Osteocyte (in vitro differentiated cells): ENCODE measurements at regions not wholly inside any gene's neighbourhood (a gene's known extent, or its start where the extent isn't known, plus 50 kb on each side); places are given as distances from the start of the nearest gene placed in this dataset.

ENCODE experiments used
- DNase-seq: peaks from one replicate; pipeline ENCODE4 v3.0.0; 2021; ENCODE audit warnings: mixed read lengths; ENCODE audit not compliant: unreplicated experiment; ENCODE audit errors: extremely low spot score
- H3K27ac Mint-ChIP-seq: one replicate; pipeline ENCODE4 v1.8.0; 2021; ENCODE audit warnings: mild to moderate bottlenecking, mixed read lengths; ENCODE audit not compliant: unreplicated experiment
- H3K27me3 Mint-ChIP-seq: one replicate; pipeline ENCODE4 v1.8.0; 2021; ENCODE audit warnings: mixed read lengths; ENCODE audit not compliant: unreplicated experiment
- H3K36me3 Mint-ChIP-seq: one replicate; pipeline ENCODE4 v1.8.0; 2021; ENCODE audit warnings: mixed read lengths; ENCODE audit not compliant: unreplicated experiment
- H3K4me1 Mint-ChIP-seq: one replicate; pipeline ENCODE4 v1.8.0; 2021; ENCODE audit warnings: mixed read lengths; ENCODE audit not compliant: unreplicated experiment
- H3K4me3 Mint-ChIP-seq: one replicate; pipeline ENCODE4 v1.8.0; 2021; ENCODE audit warnings: mild to moderate bottlenecking, moderate library complexity, mixed read lengths; ENCODE audit not compliant: unreplicated experiment
- H3K9me3 Mint-ChIP-seq: one replicate; pipeline ENCODE4 v1.8.0; 2021; ENCODE audit warnings: mixed read lengths; ENCODE audit not compliant: unreplicated experiment
- CTCF ChIP-seq: fragments of 200-600 bp; sonication (generic); IDR thresholded peaks from 2 replicates; pipeline ENCODE4 v1.5.0; 2021; ENCODE audit warnings: antibody characterized with exemption, mild to moderate bottlenecking, moderate library complexity

DNA sequence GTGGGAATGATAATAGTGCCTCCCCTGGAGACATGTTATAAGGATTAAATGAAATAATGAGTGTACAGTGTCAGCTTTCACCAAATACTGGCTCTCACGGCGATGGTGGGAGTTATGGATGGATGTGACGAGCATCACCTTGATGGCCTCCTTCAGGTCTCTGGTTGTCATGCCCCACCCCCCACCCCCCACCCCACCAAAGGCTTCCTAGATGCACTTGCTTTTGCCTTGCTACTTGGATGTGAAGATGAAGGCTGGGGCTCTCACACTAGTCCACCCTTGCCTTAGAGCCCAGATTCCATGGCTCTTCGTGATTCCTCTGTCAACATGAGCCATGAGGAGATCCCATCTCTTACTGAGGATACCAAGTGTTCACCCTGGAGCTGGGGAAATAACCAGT, 412.3 kb downstream of the NPHP4 start:
- Mint-ChIP-seq H3K36me3 (no peaks in the 10 kb centered on the region), H3K27ac (no peak overlapping the region), H3K9me3 (peaks cover 46% of the 10 kb centered on the region), H3K4me1 (no peaks in the 10 kb centered on the region), H3K27me3 (no peaks in the 10 kb centered on the region), H3K4me3 (no peak overlapping the region)
- TF ChIP-seq CTCF, result no peak
- no peak for DNase-seq

DNA sequence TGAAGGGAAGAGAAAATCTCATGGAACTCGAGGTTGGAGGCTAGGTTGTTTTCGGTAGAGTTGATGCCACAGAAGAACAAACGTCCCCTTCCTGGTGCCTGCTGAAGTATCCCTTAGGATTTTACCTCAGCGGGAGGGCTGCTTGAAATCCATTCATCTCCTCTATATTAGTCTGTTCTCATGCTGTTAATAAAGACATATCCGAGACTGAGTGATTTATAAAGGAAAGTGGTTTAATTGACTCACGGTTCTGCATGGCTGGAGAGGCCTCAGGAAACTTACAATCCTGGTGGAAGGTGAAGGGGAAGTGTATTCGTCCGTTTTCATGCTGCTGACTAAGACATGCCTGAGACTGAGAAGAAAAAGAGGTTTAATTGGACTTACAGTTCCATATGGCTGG, 413.5 kb downstream of the NPHP4 start:
- Mint-ChIP-seq H3K27me3 (no peaks in the 10 kb centered on the region), H3K27ac (no peak overlapping the region), H3K4me3 (no peak overlapping the region), H3K4me1 (no peaks in the 10 kb centered on the region), H3K36me3 (no peaks in the 10 kb centered on the region), H3K9me3 (peaks cover 50% of the 10 kb centered on the region)
- DNase-seq, result no peak
- TF ChIP-seq CTCF, result no peak

DNA sequence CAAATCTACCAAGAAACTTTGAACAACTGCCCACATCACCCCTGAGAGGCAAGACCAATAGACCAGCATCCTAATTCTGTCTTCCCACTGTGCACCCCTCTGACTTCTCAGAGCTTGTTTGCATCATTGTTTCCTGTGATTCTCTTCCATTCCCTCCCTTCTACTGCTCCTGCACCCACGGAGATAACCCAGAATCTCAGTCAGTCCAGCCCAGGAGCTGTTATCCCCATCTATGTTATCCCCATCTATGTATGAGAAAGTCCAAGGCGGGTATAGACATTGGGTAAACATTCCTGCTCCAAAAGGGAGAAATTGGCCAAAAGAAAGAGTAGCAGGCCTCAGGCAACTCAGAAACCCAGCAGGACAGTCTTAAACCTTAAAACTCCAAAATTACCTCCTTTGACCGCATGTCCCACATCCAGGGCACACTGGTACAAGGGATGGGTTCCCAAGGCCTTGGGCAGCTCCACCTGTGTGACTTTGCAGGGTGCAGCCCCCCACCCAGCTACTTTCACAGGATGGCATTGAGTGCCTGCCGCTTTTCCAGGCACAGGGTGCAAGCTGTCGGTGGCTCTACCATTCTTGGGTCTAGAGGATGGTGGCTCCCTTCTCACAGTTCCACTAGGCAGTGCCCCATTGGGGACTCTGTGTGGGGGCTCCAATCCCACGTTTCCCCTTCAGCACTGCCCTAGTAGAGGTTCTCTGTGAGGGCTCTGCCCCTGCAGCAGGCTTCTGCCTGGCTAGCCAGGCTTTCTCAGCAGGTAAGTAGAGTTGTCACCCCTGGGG, 414.8 kb downstream of the NPHP4 start:
- Mint-ChIP-seq H3K4me3 (no peak overlapping the region), H3K4me1 (no peaks in the 10 kb centered on the region), H3K27me3 (no peaks in the 10 kb centered on the region), H3K27ac (no peak overlapping the region), H3K9me3 (peaks cover 48% of the 10 kb centered on the region), H3K36me3 (no peaks in the 10 kb centered on the region)
- no peak for TF ChIP-seq CTCF
- peak; percentile 67 for DNase-seq

DNA sequence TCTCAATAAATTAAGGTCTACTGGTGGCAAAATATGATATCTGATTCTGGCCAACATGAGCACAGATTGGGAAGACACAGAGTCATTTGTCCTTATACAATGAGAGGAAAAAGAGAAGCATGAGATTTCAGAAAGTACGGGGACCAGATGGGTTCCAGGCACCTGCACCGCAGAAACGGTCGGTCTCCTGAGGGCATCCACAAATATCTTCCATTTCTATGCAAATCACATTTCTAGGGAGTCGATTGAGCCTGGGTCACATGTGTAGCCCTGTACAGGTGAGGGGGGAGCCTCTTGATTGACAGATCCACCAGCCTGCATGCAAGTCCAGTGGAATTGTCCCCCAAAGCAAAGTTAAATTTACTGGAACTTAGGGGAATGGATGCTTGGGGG, 415.6 kb downstream of the NPHP4 start:
- no peaks in the 10 kb centered on the region for H3K27me3 Mint-ChIP-seq
- no peaks in the 10 kb centered on the region for H3K4me1 Mint-ChIP-seq
- H3K27ac Mint-ChIP-seq, result no peak overlapping the region
- DNase-seq, result peak; percentile 64
- peaks cover 44% of the 10 kb centered on the region for H3K9me3 Mint-ChIP-seq
- H3K36me3 Mint-ChIP-seq, result no peaks in the 10 kb centered on the region
- H3K4me3 Mint-ChIP-seq, result no peak overlapping the region
- TF ChIP-seq CTCF, result no peak

- no peak for TF ChIP-seq CTCF
- Mint-ChIP-seq H3K4me3 (no peak overlapping the region), H3K27ac (no peak overlapping the region), H3K36me3 (no peaks in the 10 kb centered on the region), H3K27me3 (no peaks in the 10 kb centered on the region), H3K9me3 (peaks cover 40% of the 10 kb centered on the region), H3K4me1 (no peaks in the 10 kb centered on the region)
- DNase-seq, result peak; percentile 65
Observed at GRCh38 chr1:5576011-5576672, 416.1 kb downstream of the NPHP4 start.
